Naive thymus-derived CD8-positive, alpha-beta T cell (primary cell): ENCODE measurements at regions not wholly inside any gene's neighbourhood (a gene's known extent, or its start where the extent isn't known, plus 50 kb on each side); places are given as distances from the start of the nearest gene placed in this dataset.
"Not testable (repeated sequence)": the region's sequence is repeated elsewhere in the genome, so short reads cannot be mapped to it uniquely, and the experiment has no call there.

Experiments used
- ATAC-seq, 2 donors: fragments of 150-1000 bp; cut with Tn5 transposase in 1 of 2; sonication (Bioruptor Pico), chemical (Tn5 transposase) in 1 of 2; 1 replicate in 1 of 2; 2 replicates in 1 of 2; pipeline ENCODE4 v1.10.0; 2021; ENCODE audit warnings: mild to moderate bottlenecking in 2 of 2, moderate library complexity in 2 of 2
- POLR2A ChIA-PET: fragments of 350-600 bp; sonication (Branson Sonifier 250); formaldehyde crosslinking; loops from one replicate; lab custom pipeline; 2021; ENCODE audit warnings: antibody characterized with exemption; lab: Charles Lee
- DNase-seq, 10 donors: peaks; one replicate each; pipeline versions ENCODE4 v3.0.0 to v3.0.0-alpha.2; 2020 to 2022
- H3K27ac Mint-ChIP-seq, 10 donors: one replicate each; pipeline ENCODE4 v1.8.0; 2020 to 2022; ENCODE audit warnings: mild to moderate bottlenecking in 10 of 10, mixed read lengths in 10 of 10, moderate library complexity in 4 of 10, inconsistent platforms in 1 of 10
- H3K27me3 Mint-ChIP-seq, 5 donors: one replicate each; pipeline ENCODE4 v1.8.0; 2021 to 2022; ENCODE audit warnings: mixed read lengths in 5 of 5
- H3K36me3 Mint-ChIP-seq, 3 donors: one replicate each; pipeline ENCODE4 v1.8.0; 2020 to 2022; ENCODE audit warnings: mixed read lengths in 3 of 3, mild to moderate bottlenecking in 2 of 3, inconsistent platforms in 1 of 3
- H3K4me1 Mint-ChIP-seq, 4 donors: one replicate each; pipeline ENCODE4 v1.8.0; 2021 to 2022; ENCODE audit warnings: mixed read lengths in 4 of 4
- H3K4me3 Mint-ChIP-seq, 10 donors: one replicate each; pipeline ENCODE4 v1.8.0; 2020 to 2022; ENCODE audit warnings: mild to moderate bottlenecking in 10 of 10, mixed read lengths in 10 of 10, moderate library complexity in 6 of 10, inconsistent platforms in 1 of 10
- H3K9me3 Mint-ChIP-seq, 9 donors: one replicate each; pipeline ENCODE4 v1.8.0; 2020 to 2022; ENCODE audit warnings: mixed read lengths in 9 of 9, mild to moderate bottlenecking in 3 of 9, inconsistent platforms in 1 of 9, moderate library complexity in 1 of 9

- Mint-ChIP-seq H3K27me3 (no peaks in the 10 kb centered on the region), H3K4me1 (peaks cover 0 to 2% (median 0%) of the 10 kb centered on the region in 4 donors), H3K9me3 (peaks cover 0 to 19% (median 4%) of the 10 kb centered on the region in 9 donors), H3K4me3 (no peak overlapping the region), H3K36me3 (no peaks in the 10 kb centered on the region), H3K27ac (no peak overlapping the region)
- POLR2A ChIA-PET: no interaction called here
- DNase-seq (no peak), ATAC-seq (no peak)
Measured at GRCh38 chr3:78285032-78285728, 1245.3 kb downstream of the ROBO2 start.

GRCh38 chr3:78287085-78287484 is 1247.2 kb downstream of the ROBO2 start:
- Mint-ChIP-seq H3K4me1 (peaks cover 0 to 2% (median 0%) of the 10 kb centered on the region in 4 donors), H3K9me3 (peaks cover 0 to 19% (median 3%) of the 10 kb centered on the region in 9 donors), H3K4me3 (no peak overlapping the region), H3K27me3 (no peaks in the 10 kb centered on the region), H3K27ac (no peak overlapping the region), H3K36me3 (no peaks in the 10 kb centered on the region)
- ATAC-seq: no peak
- no peak for DNase-seq
- POLR2A ChIA-PET: no interaction called here

- H3K36me3 Mint-ChIP-seq: no peaks in the 10 kb centered on the region
- POLR2A ChIA-PET: no interaction called here
- ATAC-seq (no peak), DNase-seq (no peak)
- H3K27ac Mint-ChIP-seq: no peak overlapping the region
- H3K27me3 Mint-ChIP-seq: peaks cover 0 to 1% (median 0%) of the 10 kb centered on the region in 5 donors
- peaks cover 0 to 30% (median 4%) of the 10 kb centered on the region in 9 donors for H3K9me3 Mint-ChIP-seq
- no peak overlapping the region for H3K4me3 Mint-ChIP-seq
- H3K4me1 Mint-ChIP-seq: no peaks in the 10 kb centered on the region
Measured at GRCh38 chr3:78293284-78293683, 1253.4 kb downstream of the ROBO2 start.

GRCh38 chr3:78304115-78304514 is 1264.2 kb downstream of the ROBO2 start:
- Mint-ChIP-seq H3K4me3 (no peak overlapping the region), H3K27ac (no peak overlapping the region), H3K36me3 (no peaks in the 10 kb centered on the region), H3K4me1 (no peaks in the 10 kb centered on the region), H3K27me3 (no peaks in the 10 kb centered on the region), H3K9me3 (peaks cover 0 to 14% (median 3%) of the 10 kb centered on the region in 9 donors)
- DNase-seq: no peak
- POLR2A ChIA-PET: no interaction called here
- no peak for ATAC-seq

- ATAC-seq (no peak), DNase-seq (no peak)
- Mint-ChIP-seq H3K4me3 (no peak overlapping the region), H3K27me3 (no peaks in the 10 kb centered on the region), H3K36me3 (no peaks in the 10 kb centered on the region), H3K9me3 (peaks cover 0 to 26% (median 5%) of the 10 kb centered on the region in 9 donors), H3K27ac (no peak overlapping the region), H3K4me1 (no peaks in the 10 kb centered on the region)
- POLR2A ChIA-PET: no interaction called here
Measured at GRCh38 chr3:78312851-78313250, 1273.0 kb downstream of the ROBO2 start.

- Mint-ChIP-seq H3K27me3 (no peaks in the 10 kb centered on the region), H3K36me3 (no peaks in the 10 kb centered on the region), H3K4me1 (no peaks in the 10 kb centered on the region), H3K4me3 (no peak overlapping the region), H3K9me3 (peaks cover 0 to 26% (median 5%) of the 10 kb centered on the region in 9 donors), H3K27ac (no peak overlapping the region)
- POLR2A ChIA-PET: no interaction called here
- ATAC-seq (no peak), DNase-seq (no peak)
Measured at GRCh38 chr3:78313332-78313731, 1273.4 kb downstream of the ROBO2 start.

- no peaks in the 10 kb centered on the region for H3K36me3 Mint-ChIP-seq
- no peaks in the 10 kb centered on the region for H3K27me3 Mint-ChIP-seq
- no peaks in the 10 kb centered on the region for H3K4me1 Mint-ChIP-seq
- no peak for DNase-seq
- no peak overlapping the region for H3K4me3 Mint-ChIP-seq
- peaks cover 0 to 29% (median 5%) of the 10 kb centered on the region in 9 donors for H3K9me3 Mint-ChIP-seq
- H3K27ac Mint-ChIP-seq: no peak overlapping the region
- ATAC-seq: no peak
- POLR2A ChIA-PET: no interaction called here
Measured at GRCh38 chr3:78314327-78314726, 1274.4 kb downstream of the ROBO2 start.

- Mint-ChIP-seq H3K27ac (no peak overlapping the region), H3K9me3 (peaks cover 0 to 34% (median 2%) of the 10 kb centered on the region in 9 donors), H3K4me3 (no peak overlapping the region), H3K4me1 (no peaks in the 10 kb centered on the region), H3K27me3 (no peaks in the 10 kb centered on the region), H3K36me3 (no peaks in the 10 kb centered on the region)
- DNase-seq (no peak), ATAC-seq (no peak)
- POLR2A ChIA-PET: no interaction called here
Measured at GRCh38 chr3:78317774-78318173, 1277.9 kb downstream of the ROBO2 start.

GRCh38 chr3:78322780-78323179 is 1282.9 kb downstream of the ROBO2 start:
- peaks cover 0 to 10% (median 2%) of the 10 kb centered on the region in 5 donors for H3K27me3 Mint-ChIP-seq
- no peak overlapping the region for H3K27ac Mint-ChIP-seq
- POLR2A ChIA-PET: no interaction called here
- no peak overlapping the region for H3K4me3 Mint-ChIP-seq
- DNase-seq (no peak), ATAC-seq (no peak)
- peaks cover 0 to 2% (median 0%) of the 10 kb centered on the region in 4 donors for H3K4me1 Mint-ChIP-seq
- no peaks in the 10 kb centered on the region for H3K36me3 Mint-ChIP-seq
- peaks cover 0 to 40% (median 10%) of the 10 kb centered on the region in 9 donors for H3K9me3 Mint-ChIP-seq

GRCh38 chr3:78337801-78338211 is 1297.9 kb downstream of the ROBO2 start:
- no peak for DNase-seq
- ATAC-seq: no peak
- no peaks in the 10 kb centered on the region for H3K27me3 Mint-ChIP-seq
- no peak overlapping the region for H3K4me3 Mint-ChIP-seq
- peaks cover 0 to 25% (median 2%) of the 10 kb centered on the region in 9 donors for H3K9me3 Mint-ChIP-seq
- H3K27ac Mint-ChIP-seq: no peak overlapping the region
- no peaks in the 10 kb centered on the region for H3K36me3 Mint-ChIP-seq
- no peaks in the 10 kb centered on the region for H3K4me1 Mint-ChIP-seq
- POLR2A ChIA-PET: no interaction called here

GRCh38 chr3:78338405-78338804 is 1298.5 kb downstream of the ROBO2 start:
- Mint-ChIP-seq H3K4me1 (no peaks in the 10 kb centered on the region), H3K36me3 (no peaks in the 10 kb centered on the region), H3K27me3 (no peaks in the 10 kb centered on the region), H3K4me3 (no peak overlapping the region), H3K9me3 (peaks cover 0 to 25% (median 2%) of the 10 kb centered on the region in 9 donors), H3K27ac (no peak overlapping the region)
- DNase-seq (no peak), ATAC-seq (no peak)
- POLR2A ChIA-PET: no interaction called here

- Mint-ChIP-seq H3K9me3 (peaks cover 0 to 12% (median 0%) of the 10 kb centered on the region in 9 donors), H3K4me3 (no peak overlapping the region), H3K27ac (no peak overlapping the region), H3K27me3 (no peaks in the 10 kb centered on the region), H3K4me1 (no peaks in the 10 kb centered on the region), H3K36me3 (no peaks in the 10 kb centered on the region)
- DNase-seq: no peak
- ATAC-seq: no peak
- POLR2A ChIA-PET: no interaction called here
Measured at GRCh38 chr3:78343221-78343620, 1303.3 kb downstream of the ROBO2 start.

GRCh38 chr3:78344267-78344666 is 1304.4 kb downstream of the ROBO2 start:
- POLR2A ChIA-PET, DNase-seq, H3K36me3 Mint-ChIP-seq, H3K27me3 Mint-ChIP-seq, ATAC-seq, H3K27ac Mint-ChIP-seq, H3K4me1 Mint-ChIP-seq, H3K4me3 Mint-ChIP-seq: not testable (repeated sequence)
- H3K9me3 Mint-ChIP-seq: peaks cover 0 to 12% (median 0%) of the 10 kb centered on the region in 9 donors

GRCh38 chr3:78344918-78345317 is 1305.0 kb downstream of the ROBO2 start:
- DNase-seq (no peak), ATAC-seq (no peak)
- Mint-ChIP-seq H3K4me1 (no peaks in the 10 kb centered on the region), H3K36me3 (no peaks in the 10 kb centered on the region), H3K9me3 (peaks cover 0 to 12% (median 0%) of the 10 kb centered on the region in 9 donors), H3K4me3 (no peak overlapping the region), H3K27me3 (no peaks in the 10 kb centered on the region), H3K27ac (no peak overlapping the region)
- POLR2A ChIA-PET: no interaction called here
